T-helper 2 cell (primary cell): ENCODE measurements at regions not wholly inside any gene's neighbourhood (a gene's known extent, or its start where the extent isn't known, plus 50 kb on each side); places are given as distances from the start of the nearest gene placed in this dataset.
"Not testable (repeated sequence)": the region's sequence is repeated elsewhere in the genome, so short reads cannot be mapped to it uniquely, and the experiment has no call there.

ENCODE experiments used
- DNase-seq, 5 experiments: peaks; one replicate each; pipeline versions ENCODE4 v3.0.0 to v3.0.0-alpha.2; 2012 to 2022

- no peak for DNase-seq
Observed at GRCh38 chr18:56312551-56313335, 325.6 kb downstream of the TXNL1 start.

- DNase-seq, result no peak
Observed at GRCh38 chr18:56309104-56309503, 329.3 kb downstream of the TXNL1 start.

GRCh38 chr18:56307354-56308170 lies 330.8 kb downstream of the TXNL1 start:
- no peak for DNase-seq

GRCh38 chr18:56306797-56307196 lies 331.6 kb downstream of the TXNL1 start:
- DNase-seq, result no peak

- no peak for DNase-seq
Observed at GRCh38 chr18:56305583-56305982, 332.8 kb downstream of the TXNL1 start.

- no peak for DNase-seq
Observed at GRCh38 chr18:56302156-56302555, 336.2 kb downstream of the TXNL1 start.

- no peak for DNase-seq
Observed at GRCh38 chr18:56299740-56300139, 338.7 kb downstream of the TXNL1 start.

- DNase-seq, result no peak
Observed at GRCh38 chr18:56298935-56299334, 339.5 kb downstream of the TXNL1 start.

- no peak for DNase-seq
Observed at GRCh38 chr18:56296381-56296780, 342.0 kb downstream of the TXNL1 start.

- DNase-seq, result no peak
Observed at GRCh38 chr18:56294484-56295183, 343.8 kb downstream of the TXNL1 start.

GRCh38 chr18:56291294-56291693 lies 347.1 kb downstream of the TXNL1 start:
- no peak for DNase-seq

- DNase-seq, result no peak
Observed at GRCh38 chr18:56289381-56289780, 349.0 kb downstream of the TXNL1 start.

GRCh38 chr18:56286775-56287325 lies 351.5 kb downstream of the TXNL1 start:
- DNase-seq, result no peak

GRCh38 chr18:56285387-56286065 lies 352.9 kb downstream of the TXNL1 start:
- no peak for DNase-seq

- DNase-seq, result no peak
Observed at GRCh38 chr18:56284319-56284718, 354.1 kb downstream of the TXNL1 start.

GRCh38 chr18:56283316-56283715 lies 355.1 kb downstream of the TXNL1 start:
- DNase-seq, result no peak

GRCh38 chr18:56282234-56283104 lies 355.9 kb downstream of the TXNL1 start:
- no peak for DNase-seq

- not testable (repeated sequence) for DNase-seq
Observed at GRCh38 chr18:56279816-56280215, 358.6 kb downstream of the TXNL1 start.

- no peak for DNase-seq
Observed at GRCh38 chr18:56278421-56279003, 359.9 kb downstream of the TXNL1 start.

- DNase-seq, result no peak
Observed at GRCh38 chr18:56276466-56276865, 361.9 kb downstream of the TXNL1 start.
